ENCODE measurements at regions not wholly inside any gene's neighbourhood (a gene's known extent, or its start where the extent isn't known, plus 50 kb on each side); places are given as distances from the start of the nearest gene placed in this dataset.
A peak's percentile ranks its signal among the peaks of the same experiment; 100 is the strongest.

DNA sequence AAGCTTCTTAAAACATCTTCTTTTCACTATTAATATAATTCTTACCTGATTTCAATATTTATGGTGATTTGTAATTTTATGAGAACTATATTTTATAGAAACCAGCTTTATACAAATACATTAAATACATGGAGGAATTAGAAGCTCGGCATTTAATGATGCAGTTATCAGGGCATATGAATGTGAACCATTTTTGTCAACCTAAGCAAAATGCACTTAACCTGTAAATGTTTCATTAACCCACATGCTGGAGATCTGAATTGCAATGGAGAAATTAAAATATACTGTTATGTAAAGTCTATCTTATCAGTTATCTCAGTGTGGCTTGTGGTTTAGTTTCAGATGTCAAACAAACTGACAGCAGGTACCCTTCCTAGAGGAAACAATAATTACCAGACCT lies 63.2 kb upstream of the CDH12 start:
- H3K23ac ChIP-seq (ENCODE audit: low read length in 2 of 2): no peak overlapping the region
- H4K91ac ChIP-seq (ENCODE audit: low read length): no peak overlapping the region
- no peak overlapping the region for H3K27ac ChIP-seq (ENCODE audit: low read length, poor library complexity, severe bottlenecking)
- H3K4ac ChIP-seq (ENCODE audit: low read depth in 1 of 2, low read length in 2 of 2): no peak overlapping the region
- H2BK5ac ChIP-seq (ENCODE audit: low read depth, low read length, poor library complexity, severe bottlenecking): no peak overlapping the region
- H3K18ac ChIP-seq (ENCODE audit: low read depth in 1 of 2, low read length in 2 of 2): no peak overlapping the region
- H3K4me3 ChIP-seq (ENCODE audit: insufficient read depth in 1 of 2, low read depth in 1 of 2, low read length in 2 of 2): no peak overlapping the region
- no peak overlapping the region for H2BK15ac ChIP-seq (ENCODE audit: low read depth, poor library complexity, severe bottlenecking)
- no peaks in the 10 kb centered on the region for H3K36me3 ChIP-seq (ENCODE audit: control insufficient read depth in 1 of 2, insufficient read depth in 2 of 2, low read depth in 1 of 2, low read length in 2 of 2)
- no peaks in the 10 kb centered on the region for H3K27me3 ChIP-seq (ENCODE audit: control insufficient read depth in 1 of 2, insufficient read depth in 1 of 2, low read length in 2 of 2)
- H3K79me1 ChIP-seq (replicated peaks; ENCODE audit: low read length, poor library complexity, severe bottlenecking): no peaks in the 10 kb centered on the region
- peak overlapping the region in 1 of 2 experiments; percentile 18 for H2BK12ac ChIP-seq (ENCODE audit: low read length in 2 of 2)
- no peaks in the 10 kb centered on the region for H3K9me3 ChIP-seq (ENCODE audit: control insufficient read depth, low read length)
- no peak overlapping the region for H3K9ac ChIP-seq (ENCODE audit: low read length)
- no peak overlapping the region for H4K8ac ChIP-seq (ENCODE audit: low read length)
- no CpG with 5 or more reads among the region's 1 CpG for WGBS
- H2AFZ ChIP-seq (ENCODE audit: low read depth, low read length): no peak overlapping the region
- DNase-seq: no peak
- no peak overlapping the region for H3K4me2 ChIP-seq (ENCODE audit: low read length, poor library complexity, severe bottlenecking)
- no peak overlapping the region for H3K14ac ChIP-seq (ENCODE audit: low read length in 2 of 2)
- no peak overlapping the region for H2AK5ac ChIP-seq (ENCODE audit: low read length, severe bottlenecking)
- H3K4me1 ChIP-seq (ENCODE audit: control insufficient read depth, insufficient read depth, low read depth, low read length): no peaks in the 10 kb centered on the region
- H2BK120ac ChIP-seq (ENCODE audit: low read depth, low read length): no peak overlapping the region

DNA sequence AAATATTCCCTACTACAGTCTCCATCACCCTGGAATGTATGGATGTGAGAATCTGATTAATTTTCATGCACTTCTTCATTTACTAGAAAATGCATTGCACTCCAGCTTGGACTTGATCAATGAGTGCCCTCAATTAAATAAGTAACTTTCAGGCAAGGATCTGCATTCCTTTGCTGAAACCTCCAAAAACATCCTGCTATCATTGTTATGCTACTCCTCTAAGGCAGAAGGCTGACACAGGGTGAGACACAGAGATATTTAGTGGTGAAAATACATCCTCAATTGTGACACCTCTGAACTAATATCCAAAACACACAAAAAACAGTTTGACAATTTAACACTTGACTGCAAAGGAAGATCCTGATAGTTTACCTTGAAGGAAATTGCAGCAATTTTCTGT lies 57.9 kb upstream of the CDH12 start:
- Histone ChIP-seq H3K79me1 (replicated peaks; ENCODE audit: low read length, poor library complexity, severe bottlenecking) (no peaks in the 10 kb centered on the region), H3K4me2 (ENCODE audit: low read length, poor library complexity, severe bottlenecking) (no peak overlapping the region), H3K14ac (ENCODE audit: low read length in 2 of 2) (no peak overlapping the region), H2AFZ (ENCODE audit: low read depth, low read length) (no peak overlapping the region), H2BK5ac (ENCODE audit: low read depth, low read length, poor library complexity, severe bottlenecking) (no peak overlapping the region), H3K4me1 (ENCODE audit: control insufficient read depth, insufficient read depth, low read depth, low read length) (no peaks in the 10 kb centered on the region), H2BK15ac (ENCODE audit: low read depth, poor library complexity, severe bottlenecking) (no peak overlapping the region), H3K9me3 (ENCODE audit: control insufficient read depth, low read length) (no peaks in the 10 kb centered on the region), H3K36me3 (ENCODE audit: control insufficient read depth in 1 of 2, insufficient read depth in 2 of 2, low read depth in 1 of 2, low read length in 2 of 2) (no peaks in the 10 kb centered on the region), H3K4ac (ENCODE audit: low read depth in 1 of 2, low read length in 2 of 2) (no peak overlapping the region), H3K4me3 (ENCODE audit: insufficient read depth in 1 of 2, low read depth in 1 of 2, low read length in 2 of 2) (no peak overlapping the region), H3K9ac (ENCODE audit: low read length) (no peak overlapping the region), H3K18ac (ENCODE audit: low read depth in 1 of 2, low read length in 2 of 2) (no peak overlapping the region), H2BK120ac (ENCODE audit: low read depth, low read length) (no peak overlapping the region), H2BK12ac (ENCODE audit: low read length in 2 of 2) (no peak overlapping the region), H4K91ac (ENCODE audit: low read length) (no peak overlapping the region), H3K27ac (ENCODE audit: low read length, poor library complexity, severe bottlenecking) (no peak overlapping the region), H4K8ac (ENCODE audit: low read length) (no peak overlapping the region), H2AK5ac (ENCODE audit: low read length, severe bottlenecking) (no peak overlapping the region), H3K27me3 (ENCODE audit: control insufficient read depth in 1 of 2, insufficient read depth in 1 of 2, low read length in 2 of 2) (no peaks in the 10 kb centered on the region), H3K23ac (ENCODE audit: low read length in 2 of 2) (no peak overlapping the region)
- DNase-seq: no peak

- Histone ChIP-seq H3K18ac (ENCODE audit: low read depth in 1 of 2, low read length in 2 of 2) (no peak overlapping the region), H2BK12ac (ENCODE audit: low read length in 2 of 2) (no peak overlapping the region)
- WGBS: no CpG with 5 or more reads among the region's 1 CpG
Measured at GRCh38 chr5:22910523-22910922, 57.4 kb upstream of the CDH12 start.

DNA sequence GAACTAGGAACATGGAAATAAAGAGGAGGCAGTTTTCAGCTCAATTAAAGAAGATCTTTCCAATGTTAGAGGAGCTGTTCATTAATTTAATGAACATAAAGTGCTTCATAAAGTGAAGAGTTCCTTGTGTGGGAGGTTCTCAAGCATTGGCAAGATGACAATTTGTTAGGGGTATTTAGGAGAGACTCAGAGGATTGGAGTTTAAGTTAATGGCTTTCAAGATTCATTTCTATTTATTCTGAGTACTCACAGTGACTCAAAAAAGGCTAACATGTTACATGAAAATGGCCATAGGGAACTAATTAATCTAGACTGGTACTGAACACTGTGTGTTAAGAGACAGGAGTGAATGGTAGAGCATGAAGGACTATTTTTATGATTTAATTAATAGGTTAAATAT lies 55.4 kb upstream of the CDH12 start:
- Histone ChIP-seq H3K9me3 (ENCODE audit: control insufficient read depth, low read length) (no peaks in the 10 kb centered on the region), H4K8ac (ENCODE audit: low read length) (no peak overlapping the region), H2AK5ac (ENCODE audit: low read length, severe bottlenecking) (no peak overlapping the region), H3K14ac (ENCODE audit: low read length in 2 of 2) (no peak overlapping the region), H2BK12ac (ENCODE audit: low read length in 2 of 2) (no peak overlapping the region), H3K23ac (ENCODE audit: low read length in 2 of 2) (no peak overlapping the region), H3K9ac (ENCODE audit: low read length) (peak overlapping the region; percentile 27), H3K4me3 (ENCODE audit: insufficient read depth in 1 of 2, low read depth in 1 of 2, low read length in 2 of 2) (no peak overlapping the region), H3K79me1 (replicated peaks; ENCODE audit: low read length, poor library complexity, severe bottlenecking) (no peaks in the 10 kb centered on the region), H2AFZ (ENCODE audit: low read depth, low read length) (no peak overlapping the region), H2BK15ac (ENCODE audit: low read depth, poor library complexity, severe bottlenecking) (no peak overlapping the region), H3K4me1 (ENCODE audit: control insufficient read depth, insufficient read depth, low read depth, low read length) (no peaks in the 10 kb centered on the region), H3K4me2 (ENCODE audit: low read length, poor library complexity, severe bottlenecking) (no peak overlapping the region), H2BK5ac (ENCODE audit: low read depth, low read length, poor library complexity, severe bottlenecking) (no peak overlapping the region), H3K18ac (ENCODE audit: low read depth in 1 of 2, low read length in 2 of 2) (no peak overlapping the region), H3K4ac (ENCODE audit: low read depth in 1 of 2, low read length in 2 of 2) (no peak overlapping the region), H3K27ac (ENCODE audit: low read length, poor library complexity, severe bottlenecking) (no peak overlapping the region), H4K91ac (ENCODE audit: low read length) (no peak overlapping the region), H2BK120ac (ENCODE audit: low read depth, low read length) (no peak overlapping the region), H3K36me3 (ENCODE audit: control insufficient read depth in 1 of 2, insufficient read depth in 2 of 2, low read depth in 1 of 2, low read length in 2 of 2) (no peaks in the 10 kb centered on the region), H3K27me3 (ENCODE audit: control insufficient read depth in 1 of 2, insufficient read depth in 1 of 2, low read length in 2 of 2) (no peaks in the 10 kb centered on the region)
- no peak for DNase-seq

More at GRCh38 chr5:22910523-22910922, 57.4 kb upstream of the CDH12 start:
- Histone ChIP-seq H3K4me2 (ENCODE audit: low read length, poor library complexity, severe bottlenecking) (no peak overlapping the region), H2BK5ac (ENCODE audit: low read depth, low read length, poor library complexity, severe bottlenecking) (no peak overlapping the region), H2AFZ (ENCODE audit: low read depth, low read length) (no peak overlapping the region), H2BK120ac (ENCODE audit: low read depth, low read length) (no peak overlapping the region), H3K9me3 (ENCODE audit: control insufficient read depth, low read length) (no peaks in the 10 kb centered on the region), H3K4me1 (ENCODE audit: control insufficient read depth, insufficient read depth, low read depth, low read length) (no peaks in the 10 kb centered on the region), H2AK5ac (ENCODE audit: low read length, severe bottlenecking) (no peak overlapping the region), H4K91ac (ENCODE audit: low read length) (no peak overlapping the region), H4K8ac (ENCODE audit: low read length) (no peak overlapping the region), H3K4ac (ENCODE audit: low read depth in 1 of 2, low read length in 2 of 2) (no peak overlapping the region), H3K14ac (ENCODE audit: low read length in 2 of 2) (no peak overlapping the region), H3K79me1 (replicated peaks; ENCODE audit: low read length, poor library complexity, severe bottlenecking) (no peaks in the 10 kb centered on the region), H3K36me3 (ENCODE audit: control insufficient read depth in 1 of 2, insufficient read depth in 2 of 2, low read depth in 1 of 2, low read length in 2 of 2) (no peaks in the 10 kb centered on the region), H3K27ac (ENCODE audit: low read length, poor library complexity, severe bottlenecking) (no peak overlapping the region), H3K23ac (ENCODE audit: low read length in 2 of 2) (no peak overlapping the region), H3K4me3 (ENCODE audit: insufficient read depth in 1 of 2, low read depth in 1 of 2, low read length in 2 of 2) (no peak overlapping the region), H3K27me3 (ENCODE audit: control insufficient read depth in 1 of 2, insufficient read depth in 1 of 2, low read length in 2 of 2) (no peaks in the 10 kb centered on the region), H2BK15ac (ENCODE audit: low read depth, poor library complexity, severe bottlenecking) (no peak overlapping the region), H3K9ac (ENCODE audit: low read length) (no peak overlapping the region)
- DNase-seq: peak; percentile 35

All from mesenchymal stem cell (in vitro differentiated cells and primary cell).